ENCODE measurements at regions not wholly inside any gene's neighbourhood (a gene's known extent, or its start where the extent isn't known, plus 50 kb on each side); places are given as distances from the start of the nearest gene placed in this dataset.

DNA sequence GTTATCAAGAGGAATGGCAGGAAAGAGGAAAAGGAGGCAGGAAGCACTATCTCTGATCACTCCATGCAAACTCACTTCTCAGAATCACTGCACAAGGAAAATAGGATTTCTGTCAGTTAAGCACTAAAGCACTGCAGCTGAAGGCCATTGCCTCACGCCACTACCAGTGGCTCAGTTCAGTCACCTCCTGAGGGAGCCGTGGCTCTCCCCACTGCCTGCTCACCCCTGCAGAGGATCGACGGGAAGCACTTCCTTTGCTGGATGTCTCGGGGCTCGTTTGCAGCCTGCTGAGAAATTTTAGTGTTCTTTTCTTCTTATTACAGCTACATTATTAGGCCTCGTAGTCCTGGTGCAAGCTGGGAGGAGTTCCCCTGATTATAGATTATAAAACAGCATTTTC is 90.1 kb upstream of the ADCY1 start:
- ATAC-seq (ENCODE audit: low read depth) (no peak), DNase-seq (no peak)
- H2BK15ac ChIP-seq (ENCODE audit: low read depth, low read length): no peak overlapping the region
- no peak overlapping the region for H4K8ac ChIP-seq (ENCODE audit: low read depth in 2 of 2, low read length in 2 of 2)
- WGBS, 2 experiments (ENCODE audit: extremely low coverage in 2 of 2, insufficient read length in 1 of 2): no CpG with 5 or more reads among the region's 7 CpGs
- BruUV-seq (replicated peaks): no TSS peak
- H3K18ac ChIP-seq (ENCODE audit: low read depth, low read length): no peak overlapping the region
- no peak overlapping the region for H3K27ac ChIP-seq (ENCODE audit: insufficient read depth, low read length)
- H2AK5ac ChIP-seq (ENCODE audit: low read depth, low read length): no peak overlapping the region
- no peak overlapping the region for H4K91ac ChIP-seq (ENCODE audit: insufficient read depth, low read depth, low read length)
- no peaks in the 10 kb centered on the region for H3K79me1 ChIP-seq (ENCODE audit: low read depth in 1 of 2, low read length in 2 of 2)
- dilution Hi-C loops (cut with HindIII; ENCODE audit: low sequenced_read_pairs, unreplicated experiment) (no loop called here), intact Hi-C loops (cut with micrococcal nuclease) (loop anchor here (5.0 kb wide), 1 partner anchor 48 kb away; no protein-coding TSS in a partner anchor), in situ Hi-C loops (cut with MboI; ENCODE audit: low sequenced_read_pairs) (no loop called here)
- no peak overlapping the region for H2AFZ ChIP-seq (replicated peaks; ENCODE audit: low read length, poor library complexity)
- no peak overlapping the region for H3K4me2 ChIP-seq (ENCODE audit: low read depth, low read length)
- H4K20me1 ChIP-seq (ENCODE audit: insufficient read depth, low read length): no peaks in the 10 kb centered on the region
- no peak overlapping the region for H3K4me3 ChIP-seq (ENCODE audit: insufficient read depth, low read depth, low read length)
- TF ChIP-seq CEBPB (IDR thresholded peaks at IDR 0.05; ENCODE audit: low read depth, low read length) (no peak), RCOR1 (IDR thresholded peaks at IDR 0.05; ENCODE audit: insufficient replicate concordance, low read length) (no peak), MXI1 (IDR thresholded peaks at IDR 0.05; ENCODE audit: borderline replicate concordance, low read depth, low read length) (no peak), MAFK (IDR thresholded peaks at IDR 0.05; ENCODE audit: low read depth, low read length) (no peak), CTCF (conservative IDR thresholded peaks at IDR 0.05; ENCODE audit: low read depth, low read length) (no peak)
- TF ChIP-seq, protein P1, sequence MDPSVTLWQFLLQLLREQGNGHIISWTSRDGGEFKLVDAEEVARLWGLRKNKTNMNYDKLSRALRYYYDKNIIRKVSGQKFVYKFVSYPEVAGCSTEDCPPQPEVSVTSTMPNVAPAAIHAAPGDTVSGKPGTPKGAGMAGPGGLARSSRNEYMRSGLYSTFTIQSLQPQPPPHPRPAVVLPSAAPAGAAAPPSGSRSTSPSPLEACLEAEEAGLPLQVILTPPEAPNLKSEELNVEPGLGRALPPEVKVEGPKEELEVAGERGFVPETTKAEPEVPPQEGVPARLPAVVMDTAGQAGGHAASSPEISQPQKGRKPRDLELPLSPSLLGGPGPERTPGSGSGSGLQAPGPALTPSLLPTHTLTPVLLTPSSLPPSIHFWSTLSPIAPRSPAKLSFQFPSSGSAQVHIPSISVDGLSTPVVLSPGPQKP (IDR thresholded peaks at IDR 0.05; ENCODE audit: borderline replicate concordance, low read depth, low read length): no peak
- H3K23ac ChIP-seq (ENCODE audit: low read depth, low read length): no peak overlapping the region
- no peak overlapping the region for H3K4ac ChIP-seq (ENCODE audit: low read depth, low read length)
- H3K4me1 ChIP-seq (ENCODE audit: control insufficient read depth, insufficient read depth, low read length): no peaks in the 10 kb centered on the region
- no peaks in the 10 kb centered on the region for H3K9me1 ChIP-seq (ENCODE audit: insufficient read depth, low read length)
- H3K56ac ChIP-seq (ENCODE audit: extremely low read depth, insufficient read depth, low read length): no peak overlapping the region
- ChIA-PET CTCF (no interaction called here), POLR2A (ENCODE audit: unreplicated experiment) (no interaction called here)
- H3K36me3 ChIP-seq (ENCODE audit: control insufficient read depth, insufficient read depth, low read length): no peaks in the 10 kb centered on the region
- no peak overlapping the region for H2BK120ac ChIP-seq (ENCODE audit: low read depth, low read length)
- H4K5ac ChIP-seq (ENCODE audit: low read depth, low read length): no peak overlapping the region
- no peak overlapping the region for H3K9ac ChIP-seq (ENCODE audit: low read depth, low read length)
- H3K14ac ChIP-seq (replicated peaks; ENCODE audit: low read depth, low read length): no peak overlapping the region
- no peaks in the 10 kb centered on the region for H3K9me3 ChIP-seq (ENCODE audit: control insufficient read depth, insufficient read depth, low read length)
- H3K27me3 ChIP-seq (ENCODE audit: control insufficient read depth, insufficient read depth, low read length): no peaks in the 10 kb centered on the region; the same call in 1 of the 2 replicates
- H2BK20ac ChIP-seq (ENCODE audit: low read depth, low read length): no peak overlapping the region
- no peak overlapping the region for H2AK9ac ChIP-seq (replicated peaks; ENCODE audit: low read depth, low read length, poor library complexity)
- no peak overlapping the region for H2BK5ac ChIP-seq (ENCODE audit: low read depth, low read length, poor library complexity, severe bottlenecking)
